DMS114 treated with DMSO at 0.1 percent for 48 hours (cell line): ENCODE measurements at regions not wholly inside any gene's neighbourhood (a gene's known extent, or its start where the extent isn't known, plus 50 kb on each side); places are given as distances from the start of the nearest gene placed in this dataset.

Source experiments
- DNase-seq: peaks from one replicate; lab custom pipeline; 2025; ENCODE audit not compliant: unreplicated experiment; lab: John Stamatoyannopoulos, UW

DNA sequence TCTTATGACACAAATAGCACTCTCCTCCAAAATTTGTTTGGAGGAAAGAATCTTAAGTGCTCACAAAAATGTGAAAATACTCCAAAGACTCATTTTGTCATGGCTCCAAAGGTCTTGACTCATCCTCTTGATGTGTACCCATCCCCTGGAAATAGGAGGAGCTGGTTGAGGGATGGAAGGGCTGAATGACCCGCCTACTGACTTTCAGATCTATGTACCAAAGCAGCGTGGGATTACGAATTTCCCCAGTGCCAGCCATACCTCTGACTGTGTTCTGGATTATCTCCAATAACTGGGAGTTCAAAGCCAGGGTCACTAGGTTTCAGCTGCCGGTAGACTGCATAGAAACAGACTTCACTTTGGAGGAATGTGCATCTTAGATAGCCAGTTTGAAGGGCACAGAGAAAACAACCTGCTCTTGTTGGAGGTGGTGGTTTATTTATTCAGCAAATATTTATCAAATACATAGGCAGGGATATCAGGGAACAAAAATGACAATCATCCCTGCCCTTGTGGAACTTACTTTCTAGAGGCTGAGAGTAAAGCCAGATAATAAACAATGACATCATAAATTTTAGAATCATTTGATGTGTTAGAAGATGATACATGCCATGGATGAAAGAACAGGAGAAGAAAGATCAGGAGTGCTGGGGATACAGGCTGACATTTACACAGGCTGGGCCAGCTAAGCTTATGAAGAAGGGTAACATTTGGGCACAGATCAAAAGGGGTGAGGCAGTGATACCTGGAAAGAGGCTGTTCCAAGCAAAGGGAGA, 246.6 kb downstream of the TBXT start:
- no peak for DNase-seq

DNA sequence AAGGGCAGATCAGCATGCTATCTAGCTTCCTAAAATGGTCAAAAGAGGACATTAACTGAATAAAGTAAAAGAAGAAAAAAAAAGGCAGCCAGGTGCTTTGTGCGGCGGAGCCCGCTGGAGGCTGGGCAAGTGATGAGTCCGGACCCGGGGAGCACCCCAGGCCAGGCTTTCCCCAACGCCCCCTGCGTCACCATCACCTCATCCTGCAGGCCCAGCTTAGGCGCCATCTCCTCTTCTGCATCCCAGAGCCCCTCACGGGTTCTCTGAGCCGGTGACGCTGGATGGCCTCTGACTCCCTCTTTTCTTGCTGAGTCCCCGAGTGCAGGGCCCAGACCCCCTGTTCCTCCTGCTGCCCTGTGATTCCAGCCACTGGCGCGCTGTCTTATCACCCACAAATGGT, 250.1 kb downstream of the TBXT start:
- DNase-seq = no peak

DNA sequence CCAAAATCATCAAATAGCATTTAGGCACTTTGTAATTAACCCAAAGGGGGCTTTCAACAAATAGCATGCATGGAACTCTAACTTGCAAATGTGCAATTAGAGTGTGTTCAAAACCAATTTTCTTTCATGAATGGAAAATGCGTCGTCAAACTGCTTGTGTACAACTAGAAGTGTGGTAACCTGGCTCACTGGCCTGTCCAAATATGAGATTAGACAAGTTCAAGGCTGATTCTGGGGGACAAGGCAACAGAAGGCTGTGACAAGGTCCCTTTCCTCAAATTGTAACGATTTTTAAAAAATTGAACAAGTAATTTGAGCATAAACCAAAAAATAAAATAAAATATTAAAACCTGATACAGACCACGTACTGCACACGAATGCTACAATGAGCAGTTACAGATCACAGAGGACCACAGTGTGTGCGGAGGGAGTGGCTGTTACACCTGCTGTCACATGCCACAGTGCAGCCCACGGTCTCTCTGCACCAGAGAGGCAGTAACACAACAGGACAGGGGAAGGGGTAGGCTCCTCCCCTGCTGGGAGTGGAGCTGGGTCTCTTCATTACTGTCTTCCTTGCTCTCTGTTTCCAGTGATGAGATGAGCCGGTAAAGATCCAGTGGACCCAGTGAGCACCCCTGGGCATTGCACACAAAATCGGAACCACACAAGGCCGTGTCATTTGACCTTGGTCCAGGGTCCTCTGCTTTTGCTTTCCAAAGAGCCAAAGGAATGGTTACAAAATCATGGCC, 252.2 kb upstream of the PDE10A start:
- DNase-seq = no peak

DNA sequence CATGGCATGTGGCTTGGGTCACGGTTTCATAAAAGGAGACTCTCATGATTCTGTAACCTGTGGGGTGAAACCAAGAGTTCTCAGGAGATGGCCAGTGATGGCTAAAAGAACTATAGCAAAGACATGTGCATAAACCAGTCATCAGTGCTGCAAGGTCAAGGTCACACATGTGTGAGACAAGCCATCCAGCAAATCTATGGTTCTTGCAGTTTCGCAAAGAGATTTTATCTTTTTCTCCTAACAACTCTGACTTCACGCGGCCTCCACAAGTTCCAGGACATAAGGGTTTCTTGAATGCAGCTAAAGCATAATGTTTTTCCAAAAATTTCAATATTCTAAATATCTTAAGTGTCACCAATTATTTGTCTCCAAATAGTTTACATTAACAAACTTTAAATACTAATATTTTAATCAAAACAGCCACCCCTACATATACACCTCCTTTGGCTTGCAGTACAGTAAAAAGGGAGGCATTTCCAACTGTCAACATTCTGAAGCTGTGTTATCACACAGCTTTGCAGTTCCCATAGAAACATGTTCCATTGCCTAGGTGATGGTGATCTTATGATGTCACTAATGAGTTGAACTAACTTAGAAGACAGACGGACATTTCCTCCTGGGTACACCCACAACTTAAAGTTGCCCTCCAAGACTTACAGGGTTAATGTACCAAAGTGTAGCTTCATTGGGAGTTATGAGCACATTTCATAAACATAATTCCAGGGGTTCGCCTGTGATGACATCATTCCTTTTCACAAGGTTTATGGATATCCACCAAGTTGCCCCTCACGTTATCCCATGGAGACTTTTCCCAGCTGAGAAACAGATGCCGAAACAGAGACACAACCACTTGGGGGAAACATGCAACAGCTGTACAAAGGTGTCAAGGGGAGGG, 250.9 kb upstream of the PDE10A start:
- DNase-seq = no peak

DNA sequence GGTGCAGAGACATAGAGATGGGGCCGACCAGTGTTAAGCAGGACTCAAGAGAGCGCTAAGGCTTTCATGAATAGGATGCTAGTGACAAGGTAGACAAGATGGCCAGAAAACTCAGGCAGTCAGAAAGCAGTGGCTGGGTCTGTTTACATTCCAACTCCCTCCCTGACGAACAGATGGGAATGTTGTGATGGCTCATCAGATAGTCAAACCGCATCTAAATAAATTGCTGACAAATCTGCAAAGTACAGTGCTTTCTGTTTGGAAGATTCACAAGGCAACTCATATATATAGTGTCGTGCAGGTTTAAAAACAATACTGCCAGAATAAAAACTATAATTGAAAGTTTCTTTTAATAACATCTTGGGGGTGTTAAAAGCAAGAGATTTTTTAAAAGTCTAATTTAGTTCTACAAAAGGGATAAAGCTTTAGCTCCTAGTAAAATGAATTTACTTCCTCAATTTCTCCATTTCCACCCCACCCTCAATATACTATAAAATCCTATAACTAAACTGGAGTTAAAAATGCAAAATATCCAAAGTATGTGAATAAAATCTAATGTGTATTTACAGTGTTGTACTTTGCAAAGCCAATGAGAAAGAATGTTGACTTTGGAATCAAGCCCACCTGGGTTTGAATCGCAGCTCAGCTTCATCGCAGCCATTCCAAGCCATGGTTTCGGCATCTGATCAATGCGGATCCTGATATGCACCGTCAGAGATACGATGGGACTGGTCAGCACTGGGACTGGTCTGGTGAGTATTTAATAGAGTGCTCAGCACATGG, 247.3 kb upstream of the PDE10A start:
- no peak for DNase-seq

DNA sequence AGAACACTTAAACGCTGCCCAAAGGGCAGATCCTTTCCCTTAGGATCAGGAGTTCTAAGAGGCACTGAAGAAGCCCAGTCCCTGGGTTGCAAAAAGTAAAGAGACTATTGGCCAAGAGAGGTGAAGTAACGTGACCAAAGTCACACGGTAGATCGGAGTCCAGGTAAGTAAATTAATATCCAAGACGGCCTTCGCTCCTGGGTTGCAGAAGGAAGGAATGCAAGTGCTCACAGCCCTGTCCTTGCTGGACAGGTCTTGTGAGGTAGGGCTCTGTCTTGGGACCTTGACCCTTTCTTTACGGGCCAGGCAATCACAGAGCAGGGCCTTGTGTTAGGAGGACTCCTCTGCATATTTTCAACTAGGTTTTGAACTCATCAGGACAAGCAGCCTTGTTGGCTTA, 243.7 kb upstream of the PDE10A start:
- no peak for DNase-seq

DNA sequence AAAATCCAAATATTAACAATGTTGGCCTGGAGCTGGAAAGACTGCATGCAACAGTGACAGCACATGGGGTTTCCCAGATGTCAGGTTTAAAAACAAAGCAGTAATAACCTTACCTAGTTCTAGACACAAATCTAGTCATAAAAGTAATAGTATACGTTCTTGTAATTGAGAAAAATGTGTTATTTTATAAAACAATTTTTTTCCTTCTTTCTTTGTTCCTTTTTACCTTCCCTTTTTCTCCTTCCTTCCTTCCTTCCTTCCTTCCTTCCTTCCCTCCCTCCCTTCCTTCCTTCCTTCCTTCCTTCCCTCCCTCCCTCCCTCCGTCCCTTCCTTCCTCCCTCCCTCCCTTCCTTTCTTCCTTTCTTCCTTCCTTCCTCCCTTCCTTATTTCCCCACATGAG, 242.7 kb upstream of the PDE10A start:
- DNase-seq = no peak

DNA sequence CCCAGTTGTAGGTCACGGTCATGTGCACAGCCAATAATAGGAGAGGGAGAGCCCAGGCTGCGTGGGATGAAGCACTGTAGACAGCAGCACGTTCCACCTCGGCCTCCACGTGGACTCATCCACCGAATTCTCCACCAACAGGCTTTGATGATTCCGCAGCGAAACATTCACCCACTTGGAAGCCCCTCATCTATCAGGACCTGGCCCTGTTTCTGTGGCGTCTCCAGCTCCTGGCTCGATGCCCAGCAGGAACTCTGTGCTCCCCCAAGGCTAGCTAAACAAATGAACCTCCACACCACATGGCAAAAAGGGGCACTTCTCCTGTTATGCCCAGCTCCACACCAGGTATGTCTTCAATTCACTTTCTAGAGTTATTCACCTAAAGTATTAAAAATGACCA, 237.9 kb upstream of the PDE10A start:
- no peak for DNase-seq

DNA sequence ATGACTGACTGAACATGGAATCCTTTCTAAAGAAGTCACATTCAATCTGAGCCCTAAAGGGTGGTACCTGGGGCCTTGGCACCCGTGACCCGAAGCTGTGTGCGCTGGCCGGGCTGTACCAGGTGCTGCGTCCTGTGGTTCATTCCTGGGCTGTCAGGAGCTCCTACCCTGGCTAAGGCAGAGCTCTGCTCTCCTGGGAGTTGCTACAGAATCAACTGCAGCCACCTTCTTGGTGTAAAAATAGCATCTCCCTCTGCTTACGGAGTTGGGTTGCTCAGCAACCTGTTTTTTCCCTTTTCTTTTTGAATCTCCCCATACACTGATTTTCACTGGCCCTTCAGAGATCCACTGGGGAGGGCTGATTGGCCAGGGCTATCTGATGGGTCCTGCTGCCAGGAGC, 236.6 kb upstream of the PDE10A start:
- no peak for DNase-seq

DNA sequence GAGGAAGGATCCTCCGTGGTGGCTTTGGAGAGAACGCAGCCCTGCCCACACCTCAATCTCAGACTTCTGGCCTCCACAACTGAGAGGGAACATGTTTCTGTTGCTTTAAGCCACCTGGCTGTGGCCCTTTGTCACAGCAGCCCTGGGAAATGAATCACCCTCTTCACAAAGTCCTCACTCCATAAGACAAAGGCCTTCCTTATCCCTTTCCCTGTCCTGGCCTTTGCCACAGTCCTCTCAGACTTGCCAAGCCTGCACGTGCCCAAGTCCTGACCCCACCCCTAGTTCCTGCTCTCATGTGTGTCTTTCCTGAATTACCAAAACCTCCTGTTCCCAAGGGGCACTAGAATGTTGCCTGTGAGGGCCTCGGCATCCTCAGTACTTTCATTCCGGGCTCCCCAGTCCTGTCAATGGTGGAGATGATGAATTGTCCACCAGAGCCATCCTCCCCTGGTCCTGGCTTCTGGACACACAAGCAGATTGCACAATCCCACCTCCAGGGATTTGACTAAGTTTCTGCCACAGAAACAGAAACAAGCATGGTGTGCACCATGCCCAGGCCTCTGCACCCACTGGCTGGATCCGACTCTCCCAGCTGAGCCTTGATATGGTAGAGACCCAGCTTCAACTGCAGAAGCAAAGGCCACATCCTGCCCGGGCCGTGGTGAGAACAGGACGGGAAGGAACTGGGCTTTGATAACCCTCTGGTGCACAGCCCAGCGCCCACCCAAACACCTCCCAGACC, 232.6 kb upstream of the PDE10A start:
- DNase-seq = no peak

DNA sequence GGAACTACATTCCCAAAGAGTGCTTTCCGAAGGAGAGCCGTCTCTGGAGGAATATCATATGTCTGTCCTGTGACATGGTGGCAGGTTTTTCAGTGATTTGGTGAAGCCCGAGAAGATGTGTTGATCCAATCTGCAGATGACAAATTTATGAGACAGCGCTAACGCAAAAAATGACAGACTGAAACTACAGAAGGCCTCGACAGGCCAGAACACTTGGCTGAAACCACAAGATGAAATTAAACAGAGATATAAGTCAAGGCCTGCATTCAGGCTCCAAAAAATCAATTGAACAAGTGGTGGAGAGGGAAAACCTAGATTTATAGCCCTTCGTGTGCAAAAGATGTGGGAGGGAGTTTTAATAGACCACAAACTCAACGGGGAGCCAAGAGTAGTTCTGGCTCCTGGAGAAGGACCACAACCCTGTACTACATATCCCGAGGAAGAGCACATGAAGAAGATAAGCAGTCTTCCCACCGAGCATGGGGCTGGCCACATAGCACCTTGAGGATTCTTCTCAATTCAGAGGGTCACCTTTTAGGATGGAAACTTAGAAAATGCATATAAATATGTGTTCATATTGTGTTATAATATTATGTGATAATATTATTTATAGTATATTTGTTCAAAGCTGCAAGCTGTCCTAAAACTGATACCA, 231.3 kb upstream of the PDE10A start:
- no peak for DNase-seq

DNA sequence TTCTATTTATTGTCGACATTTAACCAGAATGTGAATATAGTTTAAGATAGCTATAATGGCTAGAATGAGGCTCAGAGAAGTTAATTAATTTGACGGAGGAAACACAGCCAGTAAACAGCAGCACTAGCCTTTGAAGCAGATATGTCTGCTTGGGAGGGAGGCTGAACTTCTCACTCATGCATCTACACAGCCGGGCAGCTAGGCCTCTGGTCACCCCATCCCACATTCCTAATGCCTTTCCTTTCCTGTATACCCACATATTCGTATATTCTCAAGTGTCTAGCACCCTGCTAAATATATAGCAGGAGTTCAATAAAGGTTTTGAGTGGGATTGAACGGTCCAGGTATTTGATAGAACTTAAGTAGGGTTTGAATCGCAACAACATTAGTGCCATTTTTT, 230.4 kb upstream of the PDE10A start:
- no peak for DNase-seq

DNA sequence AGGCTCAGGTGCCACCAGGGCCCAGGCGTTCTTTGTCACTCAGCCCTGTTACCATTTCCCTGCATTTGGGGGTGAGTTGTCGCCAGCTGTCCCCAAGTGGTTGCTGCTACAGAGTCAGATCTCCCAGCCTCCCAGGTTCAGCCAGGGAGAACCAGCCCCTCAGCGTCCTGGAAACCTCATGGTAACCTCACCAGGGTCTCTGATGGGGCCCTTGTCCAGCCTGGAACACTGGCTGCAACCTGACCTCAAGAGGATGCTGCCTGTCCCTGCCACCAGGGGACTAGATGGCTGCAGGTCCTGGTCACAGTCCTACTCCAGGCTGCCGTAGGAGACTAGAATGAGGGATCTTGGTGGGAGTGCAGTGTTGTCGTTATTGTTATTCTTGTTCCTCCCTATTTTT, 228.3 kb upstream of the PDE10A start:
- no peak for DNase-seq

DNA sequence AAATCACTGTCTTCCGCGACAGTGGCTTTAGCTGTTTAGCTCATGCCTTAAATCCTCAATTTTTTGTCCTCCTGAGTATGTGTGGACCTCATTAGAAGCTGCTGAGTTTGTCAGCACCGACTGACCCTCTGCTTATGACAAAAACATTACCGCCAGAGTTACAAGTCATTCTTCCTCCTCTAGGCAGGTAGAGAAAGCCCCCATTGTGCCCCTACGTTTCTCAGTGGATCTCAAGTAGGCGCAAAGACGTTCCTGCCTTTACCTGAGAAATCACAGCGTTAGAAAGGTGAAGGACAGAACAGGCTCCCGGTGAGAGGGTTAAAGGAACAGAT, 227.3 kb upstream of the PDE10A start:
- no peak for DNase-seq

DNA sequence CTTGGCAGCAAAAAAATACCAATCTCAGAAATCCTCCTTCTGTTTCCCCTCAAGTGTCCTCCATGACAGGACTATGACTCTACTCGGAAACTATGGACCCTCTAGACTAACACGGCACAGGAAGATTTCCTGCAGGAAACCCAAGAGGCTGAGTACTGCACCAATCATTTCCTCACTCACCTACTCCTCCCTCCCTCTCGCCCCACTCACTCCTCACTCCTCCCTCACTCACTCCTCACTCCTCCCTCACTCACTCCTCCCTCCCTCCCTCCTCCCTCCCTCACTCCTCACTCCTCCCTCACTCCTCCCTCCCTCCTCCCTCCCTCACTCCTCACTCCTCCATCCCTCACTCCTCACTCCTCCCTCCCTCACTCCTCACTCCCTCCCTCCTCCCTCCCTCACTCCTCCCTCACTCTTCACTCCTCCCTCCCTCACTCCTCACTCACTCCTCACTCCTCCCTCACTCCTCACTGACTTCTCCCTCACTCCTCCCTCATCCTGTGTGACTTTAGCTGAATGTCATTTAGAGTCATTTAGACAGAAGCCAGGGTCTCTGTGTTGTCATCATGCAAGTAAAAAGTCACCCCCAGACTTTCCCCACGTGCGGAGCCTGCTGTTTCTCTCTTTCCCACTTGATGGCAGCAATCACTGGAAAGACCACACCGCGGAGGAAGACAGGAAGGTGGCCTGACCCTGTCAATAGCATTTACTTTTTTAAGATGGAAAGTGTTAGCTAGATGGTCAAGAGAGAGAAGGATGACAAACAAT, 226.8 kb upstream of the PDE10A start:
- DNase-seq = peak; percentile 2

DNA sequence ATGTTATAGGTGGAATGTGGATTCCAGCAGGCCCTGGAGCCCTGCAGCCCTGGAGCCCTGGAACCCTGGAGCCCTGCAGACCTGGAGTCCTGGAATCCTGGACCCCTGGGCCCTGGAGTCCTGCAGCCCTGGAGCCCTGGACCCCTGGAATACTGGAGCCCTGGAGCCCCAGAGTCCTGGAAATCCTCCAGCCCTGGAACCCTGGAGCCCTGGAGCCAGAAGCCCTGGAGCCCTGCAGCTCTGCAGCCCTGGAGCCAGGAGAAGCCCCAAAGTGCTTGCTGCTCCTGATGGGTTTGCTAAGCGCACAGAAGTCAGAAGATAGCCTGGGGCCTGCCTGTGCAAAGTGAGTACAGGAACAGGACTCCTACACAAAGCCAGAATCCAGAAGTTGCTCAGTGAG, 223.1 kb upstream of the PDE10A start:
- DNase-seq = no peak

DNA sequence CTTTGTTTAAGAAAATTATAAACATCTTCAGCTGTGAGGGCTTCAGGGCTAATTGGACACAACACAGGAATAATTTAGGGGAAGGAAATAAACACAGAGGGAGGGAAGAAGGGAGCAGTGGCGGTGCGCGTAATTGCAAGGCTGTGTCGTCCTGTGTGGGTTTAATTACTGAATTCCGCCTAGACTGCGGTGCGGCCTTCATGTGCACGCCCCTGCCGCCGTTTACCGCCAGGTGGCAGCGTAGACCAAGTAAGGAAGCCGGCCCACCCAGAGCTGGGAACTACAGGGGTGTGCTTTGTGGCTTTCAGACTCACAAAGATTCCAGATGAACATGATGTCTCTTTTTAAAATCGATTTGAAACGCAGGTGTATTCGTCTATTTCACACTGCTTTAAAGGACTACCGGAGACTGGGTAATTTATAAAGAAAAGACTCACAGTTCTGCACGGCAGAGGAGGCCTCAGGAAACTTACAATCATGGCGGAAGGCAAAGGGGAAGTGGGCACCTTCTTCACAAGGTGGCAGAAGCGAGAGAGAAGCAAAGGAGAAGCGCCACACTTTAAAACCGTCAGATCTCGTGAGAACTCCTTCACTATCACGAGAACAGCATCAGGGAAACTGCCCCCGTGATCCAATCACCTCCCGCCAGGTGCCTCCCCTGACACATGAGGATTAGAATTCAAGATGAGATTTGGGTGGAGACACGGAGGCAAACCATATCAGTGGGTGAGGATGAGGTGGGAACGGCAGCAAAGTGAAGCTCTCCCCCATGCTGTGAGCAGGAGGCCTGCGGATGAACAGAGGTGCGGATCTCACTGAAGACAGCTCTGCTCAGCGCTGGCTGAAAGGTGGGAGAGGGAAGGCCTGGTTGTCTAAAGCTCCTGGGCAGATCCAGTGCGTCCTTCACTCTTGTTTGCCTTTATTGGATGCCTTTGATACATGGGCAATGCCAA, 222.0 kb upstream of the PDE10A start:
- DNase-seq = peak; percentile 48
